ENCODE measurements at regions not wholly inside any gene's neighbourhood (a gene's known extent, or its start where the extent isn't known, plus 50 kb on each side); places are given as distances from the start of the nearest gene placed in this dataset.

- Histone ChIP-seq H3K79me2 (no peaks in the 10 kb centered on the region), H3K4me1 (ENCODE audit: insufficient read depth) (no peaks in the 10 kb centered on the region), H3K4me3 (no peak overlapping the region), H4K20me1 (ENCODE audit: insufficient read depth, poor library complexity, severe bottlenecking) (no peaks in the 10 kb centered on the region), H3K9me3 (ENCODE audit: low read depth) (no peaks in the 10 kb centered on the region), H3K36me3 (replicated peaks; ENCODE audit: insufficient read depth, low read depth) (no peaks in the 10 kb centered on the region), H3K27me3 (no peaks in the 10 kb centered on the region), H3K9me2 (replicated peaks; ENCODE audit: insufficient read depth) (no peaks in the 10 kb centered on the region), H2AFZ (no peak overlapping the region), H3K4me2 (no peak overlapping the region), H3K27ac (no peak overlapping the region)
- no peak for TF ChIP-seq EZH2 (IDR thresholded peaks at IDR 0.05; ENCODE audit: borderline replicate concordance)
- no peak for TF ChIP-seq EZH2phosphoT487 (IDR thresholded peaks at IDR 0.05; ENCODE audit: low read depth, severe bottlenecking, unreplicated experiment)
- TF ChIP-seq, protein P1, sequence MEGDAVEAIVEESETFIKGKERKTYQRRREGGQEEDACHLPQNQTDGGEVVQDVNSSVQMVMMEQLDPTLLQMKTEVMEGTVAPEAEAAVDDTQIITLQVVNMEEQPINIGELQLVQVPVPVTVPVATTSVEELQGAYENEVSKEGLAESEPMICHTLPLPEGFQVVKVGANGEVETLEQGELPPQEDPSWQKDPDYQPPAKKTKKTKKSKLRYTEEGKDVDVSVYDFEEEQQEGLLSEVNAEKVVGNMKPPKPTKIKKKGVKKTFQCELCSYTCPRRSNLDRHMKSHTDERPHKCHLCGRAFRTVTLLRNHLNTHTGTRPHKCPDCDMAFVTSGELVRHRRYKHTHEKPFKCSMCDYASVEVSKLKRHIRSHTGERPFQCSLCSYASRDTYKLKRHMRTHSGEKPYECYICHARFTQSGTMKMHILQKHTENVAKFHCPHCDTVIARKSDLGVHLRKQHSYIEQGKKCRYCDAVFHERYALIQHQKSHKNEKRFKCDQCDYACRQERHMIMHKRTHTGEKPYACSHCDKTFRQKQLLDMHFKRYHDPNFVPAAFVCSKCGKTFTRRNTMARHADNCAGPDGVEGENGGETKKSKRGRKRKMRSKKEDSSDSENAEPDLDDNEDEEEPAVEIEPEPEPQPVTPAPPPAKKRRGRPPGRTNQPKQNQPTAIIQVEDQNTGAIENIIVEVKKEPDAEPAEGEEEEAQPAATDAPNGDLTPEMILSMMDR (IDR thresholded peaks at IDR 0.05; ENCODE audit: poor library complexity): no peak
- 83% methylated on average over 7 of the region's 7 CpGs for WGBS (ENCODE audit: low lambda C conversion rate, missing lambda C conversion rate)
- no peak for DNase-seq (ENCODE audit: low spot score)
Observed at GRCh38 chr14:104523546-104523935, 56.0 kb upstream of the C14orf180 start.

GRCh38 chr14:104524726-104525125 is 54.8 kb upstream of the C14orf180 start:
- H3K27ac ChIP-seq: no peak overlapping the region
- no peak overlapping the region for H3K4me3 ChIP-seq
- TF ChIP-seq EZH2 (IDR thresholded peaks at IDR 0.05; ENCODE audit: borderline replicate concordance) (no peak), EZH2phosphoT487 (IDR thresholded peaks at IDR 0.05; ENCODE audit: low read depth, severe bottlenecking, unreplicated experiment) (no peak)
- TF ChIP-seq, protein P1 (IDR thresholded peaks at IDR 0.05; ENCODE audit: poor library complexity): no peak
- H3K4me2 ChIP-seq: no peak overlapping the region
- H4K20me1 ChIP-seq (ENCODE audit: insufficient read depth, poor library complexity, severe bottlenecking): no peaks in the 10 kb centered on the region
- DNase-seq (ENCODE audit: low spot score): no peak
- no peaks in the 10 kb centered on the region for H3K9me3 ChIP-seq (ENCODE audit: low read depth)
- H3K4me1 ChIP-seq (ENCODE audit: insufficient read depth): no peaks in the 10 kb centered on the region
- H3K27me3 ChIP-seq: no peaks in the 10 kb centered on the region
- 87% methylated on average over 9 of the region's 9 CpGs for WGBS (ENCODE audit: low lambda C conversion rate, missing lambda C conversion rate)
- H3K9me2 ChIP-seq (replicated peaks; ENCODE audit: insufficient read depth): no peaks in the 10 kb centered on the region
- no peaks in the 10 kb centered on the region for H3K36me3 ChIP-seq (replicated peaks; ENCODE audit: insufficient read depth, low read depth)
- no peak overlapping the region for H2AFZ ChIP-seq
- H3K79me2 ChIP-seq: no peaks in the 10 kb centered on the region

GRCh38 chr14:104526723-104527645 is 52.6 kb upstream of the C14orf180 start:
- Histone ChIP-seq H3K9me3 (ENCODE audit: low read depth) (no peaks in the 10 kb centered on the region), H4K20me1 (ENCODE audit: insufficient read depth, poor library complexity, severe bottlenecking) (no peaks in the 10 kb centered on the region), H3K36me3 (replicated peaks; ENCODE audit: insufficient read depth, low read depth) (no peaks in the 10 kb centered on the region), H2AFZ (no peak overlapping the region), H3K27ac (no peak overlapping the region), H3K4me3 (no peak overlapping the region), H3K4me2 (no peak overlapping the region), H3K79me2 (no peaks in the 10 kb centered on the region), H3K4me1 (ENCODE audit: insufficient read depth) (no peaks in the 10 kb centered on the region), H3K9me2 (replicated peaks; ENCODE audit: insufficient read depth) (no peaks in the 10 kb centered on the region), H3K27me3 (no peaks in the 10 kb centered on the region)
- no peak for TF ChIP-seq EZH2 (IDR thresholded peaks at IDR 0.05; ENCODE audit: borderline replicate concordance)
- TF ChIP-seq, protein P1 (IDR thresholded peaks at IDR 0.05; ENCODE audit: poor library complexity): no peak
- TF ChIP-seq EZH2phosphoT487 (IDR thresholded peaks at IDR 0.05; ENCODE audit: low read depth, severe bottlenecking, unreplicated experiment): no peak
- DNase-seq (ENCODE audit: low spot score): no peak
- WGBS (ENCODE audit: low lambda C conversion rate, missing lambda C conversion rate): 96% methylated on average over 5 of the region's 5 CpGs
